KOPT-K1 (cell line): ENCODE measurements at regions not wholly inside any gene's neighbourhood (a gene's known extent, or its start where the extent isn't known, plus 50 kb on each side); places are given as distances from the start of the nearest gene placed in this dataset.
A peak's percentile ranks its signal among the peaks of the same experiment; 100 is the strongest.
"Not testable (repeated sequence)": the region's sequence is repeated elsewhere in the genome, so short reads cannot be mapped to it uniquely, and the experiment has no call there.

Experiments used
- H3K27ac ChIP-seq: fragments of 200-600 bp; sonication (generic); 2 replicates; pipeline ENCODE4 v1.5.1; 2016; ENCODE audit warnings: antibody characterized with exemption, mild to moderate bottlenecking, low read depth, low read length; ENCODE audit not compliant: poor library complexity, severe bottlenecking
- H3K36me3 ChIP-seq: fragments of 200-600 bp; sonication (generic); 2 replicates; pipeline ENCODE4 v1.5.1; 2017; ENCODE audit warnings: antibody characterized with exemption, mild to moderate bottlenecking, low read length, moderate library complexity; ENCODE audit not compliant: insufficient read depth
- H3K9me3 ChIP-seq: fragments of 200-600 bp; sonication (generic); 2 replicates; pipeline ENCODE4 v1.5.1; 2017; ENCODE audit warnings: antibody characterized with exemption, low read length, mild to moderate bottlenecking; ENCODE audit not compliant: insufficient read depth, poor library complexity, severe bottlenecking

GRCh38 chr7:73193991-73194390 is 108.2 kb upstream of the SPDYE9 start:
- H3K27ac ChIP-seq, H3K9me3 ChIP-seq, H3K36me3 ChIP-seq: not testable (repeated sequence)

DNA sequence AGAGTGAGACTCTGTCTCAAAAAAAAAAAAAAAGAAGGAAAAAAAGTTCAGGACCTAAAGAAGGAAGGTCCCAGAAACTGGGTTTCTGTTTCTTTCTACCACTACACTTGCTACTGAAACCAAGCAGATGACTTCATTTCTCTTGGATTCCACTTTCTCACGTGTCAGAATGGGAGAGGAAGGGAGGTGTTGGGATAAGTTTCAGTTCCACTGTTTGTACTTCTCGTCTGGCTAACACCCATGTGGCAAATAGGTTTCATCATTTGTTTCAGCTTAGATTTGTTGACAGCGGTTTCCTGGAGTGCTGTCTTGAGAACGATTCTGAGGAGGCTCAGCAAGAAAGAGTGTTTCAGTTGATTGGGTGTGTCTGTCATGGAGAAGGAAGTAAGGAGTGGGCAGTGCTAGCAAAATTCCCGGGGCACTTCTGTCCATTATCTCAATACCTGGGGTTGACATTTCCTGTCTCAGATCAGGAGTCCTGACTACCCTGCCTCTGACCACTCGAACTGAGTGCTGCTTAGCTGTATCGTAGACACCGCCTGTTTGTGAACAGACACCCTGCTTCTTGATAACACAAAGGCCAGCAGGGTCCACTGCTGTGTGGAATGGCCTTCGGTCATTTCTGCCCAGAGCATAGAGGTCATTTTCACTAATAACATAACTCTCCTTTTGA is 104.8 kb upstream of the SPDYE9 start:
- H3K9me3 ChIP-seq, H3K27ac ChIP-seq, H3K36me3 ChIP-seq: not testable (repeated sequence)

- H3K27ac ChIP-seq, H3K36me3 ChIP-seq, H3K9me3 ChIP-seq: not testable (repeated sequence)
These were observed 102.4 kb upstream of the SPDYE9 start for GRCh38 chr7:73188287-73188686.

- H3K9me3 ChIP-seq, H3K27ac ChIP-seq, H3K36me3 ChIP-seq: not testable (repeated sequence)
These were observed 100.9 kb upstream of the SPDYE9 start for GRCh38 chr7:73186589-73187309.

DNA sequence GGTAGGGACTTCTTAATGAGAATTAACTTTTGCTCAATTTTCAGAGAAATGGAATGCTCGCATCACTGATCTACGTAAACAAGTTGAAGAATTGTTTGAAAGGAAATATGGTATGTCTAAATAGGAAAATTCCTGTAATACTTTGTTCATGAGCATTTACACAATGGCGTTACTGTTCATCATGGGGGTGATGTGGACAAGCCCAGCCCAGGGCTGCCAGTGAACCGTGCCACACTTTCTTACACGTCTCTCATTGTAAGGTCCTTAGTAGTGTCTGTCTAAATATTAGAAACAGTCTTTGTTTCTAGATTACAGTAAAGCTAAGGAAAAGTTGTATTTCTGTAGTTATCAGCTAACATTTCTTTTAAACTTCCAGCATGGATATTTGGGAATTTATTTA is 91.0 kb upstream of the SPDYE9 start:
- not testable (repeated sequence) for H3K27ac ChIP-seq, H3K9me3 ChIP-seq, H3K36me3 ChIP-seq

DNA sequence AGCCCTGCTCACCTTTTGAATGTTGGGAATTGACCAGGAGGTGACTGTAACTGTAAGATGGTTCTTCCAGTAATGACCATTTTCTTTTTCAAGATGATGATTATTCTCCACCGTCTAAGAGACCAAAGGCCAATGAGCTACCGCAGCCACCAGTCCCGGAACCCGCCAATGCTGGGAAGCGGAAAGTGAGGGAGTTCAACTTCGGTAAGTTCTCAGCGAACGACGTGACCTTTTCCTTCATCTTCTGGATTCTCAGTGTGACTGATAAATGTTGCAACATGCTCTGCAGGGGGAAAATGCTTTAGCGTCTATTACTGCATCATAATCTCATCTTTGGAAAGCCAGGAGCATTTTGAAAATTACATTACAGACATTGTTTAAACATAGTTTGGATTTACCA is 89.5 kb upstream of the SPDYE9 start:
- not testable (repeated sequence) for H3K9me3 ChIP-seq, H3K27ac ChIP-seq, H3K36me3 ChIP-seq

DNA sequence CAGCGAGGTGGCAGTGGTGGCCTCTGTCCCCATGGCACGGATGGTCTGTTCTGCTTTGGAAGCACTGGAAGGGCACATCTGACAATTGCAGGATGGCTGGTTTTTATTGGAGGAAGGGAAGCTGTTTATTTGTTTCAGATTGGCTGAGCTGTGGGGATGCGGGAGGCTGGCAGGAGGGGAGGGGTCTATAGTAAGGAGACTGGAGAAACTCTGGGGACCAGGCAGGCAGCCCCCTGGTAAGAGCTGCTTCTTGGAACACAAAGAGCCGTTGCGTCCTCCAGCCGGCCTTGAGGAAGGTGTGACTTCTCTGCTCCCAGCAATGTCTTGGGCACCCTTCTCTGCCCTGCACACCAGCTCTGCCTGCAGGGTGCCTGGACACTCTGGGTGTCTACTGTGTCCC is 85.1 kb upstream of the SPDYE9 start:
- not testable (repeated sequence) for H3K9me3 ChIP-seq, H3K27ac ChIP-seq, H3K36me3 ChIP-seq

- not testable (repeated sequence) for H3K27ac ChIP-seq, H3K9me3 ChIP-seq, H3K36me3 ChIP-seq
These were observed 84.6 kb upstream of the SPDYE9 start for GRCh38 chr7:73170415-73170814.

DNA sequence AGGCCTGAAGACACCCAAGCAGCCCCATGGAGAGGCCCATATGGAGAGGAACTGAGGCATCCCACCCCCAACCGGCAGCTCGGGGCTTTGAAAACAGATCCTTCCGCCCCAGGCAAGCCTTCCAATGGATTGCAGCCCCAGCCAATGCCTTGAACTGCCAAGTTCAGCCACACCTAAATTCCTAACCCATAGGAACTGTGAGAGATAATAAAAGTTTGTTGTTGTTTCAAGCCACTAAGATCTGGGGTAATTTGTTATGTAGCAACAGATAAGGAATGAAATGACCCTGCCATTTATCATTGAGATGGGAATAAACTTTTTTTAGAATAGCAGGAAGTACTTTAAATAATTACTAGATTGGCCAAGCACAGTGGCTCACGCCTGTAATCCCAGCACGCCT is 80.3 kb upstream of the SPDYE9 start:
- not testable (repeated sequence) for H3K36me3 ChIP-seq, H3K27ac ChIP-seq, H3K9me3 ChIP-seq

GRCh38 chr7:73162680-73163079 is 76.8 kb upstream of the SPDYE9 start:
- not testable (repeated sequence) for H3K36me3 ChIP-seq, H3K9me3 ChIP-seq, H3K27ac ChIP-seq

- H3K27ac ChIP-seq, H3K36me3 ChIP-seq, H3K9me3 ChIP-seq: not testable (repeated sequence)
These were observed 75.9 kb upstream of the SPDYE9 start for GRCh38 chr7:73161727-73162126.

- not testable (repeated sequence) for H3K9me3 ChIP-seq, H3K36me3 ChIP-seq, H3K27ac ChIP-seq
These were observed 71.4 kb upstream of the SPDYE9 start for GRCh38 chr7:73157169-73157661.

DNA sequence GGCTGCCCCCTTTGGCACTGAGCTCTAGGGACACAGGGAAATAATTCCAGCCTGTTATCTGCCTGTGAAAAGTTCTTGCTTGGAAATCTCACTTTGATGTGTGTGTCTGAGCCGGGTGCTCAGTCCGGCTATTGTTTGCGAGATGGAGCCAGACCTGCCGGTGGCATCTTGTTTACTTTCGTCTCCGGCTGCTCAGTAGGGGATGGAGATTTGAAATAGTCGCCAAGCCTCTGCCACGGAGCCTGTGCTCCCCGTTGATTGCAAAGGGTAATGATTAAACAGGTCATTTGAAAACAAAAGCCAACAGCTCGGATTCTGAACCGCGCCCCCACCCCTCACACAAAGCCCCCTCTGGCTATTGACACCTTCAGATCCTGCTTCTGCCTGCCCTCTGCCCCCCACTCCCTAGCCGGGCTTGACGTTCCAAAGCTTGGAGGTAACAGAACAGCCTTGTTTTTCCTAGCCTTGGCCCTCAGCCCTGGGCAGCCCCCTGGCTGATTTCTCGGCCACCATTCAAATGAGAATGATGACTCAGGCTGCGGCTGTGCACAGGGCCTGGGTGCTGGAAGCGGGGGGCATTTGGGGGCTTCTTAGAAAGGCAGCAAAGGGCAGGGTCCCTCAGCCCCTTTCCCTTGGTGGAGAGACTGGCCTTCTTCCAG is 70.8 kb upstream of the SPDYE9 start:
- not testable (repeated sequence) for H3K27ac ChIP-seq

DNA sequence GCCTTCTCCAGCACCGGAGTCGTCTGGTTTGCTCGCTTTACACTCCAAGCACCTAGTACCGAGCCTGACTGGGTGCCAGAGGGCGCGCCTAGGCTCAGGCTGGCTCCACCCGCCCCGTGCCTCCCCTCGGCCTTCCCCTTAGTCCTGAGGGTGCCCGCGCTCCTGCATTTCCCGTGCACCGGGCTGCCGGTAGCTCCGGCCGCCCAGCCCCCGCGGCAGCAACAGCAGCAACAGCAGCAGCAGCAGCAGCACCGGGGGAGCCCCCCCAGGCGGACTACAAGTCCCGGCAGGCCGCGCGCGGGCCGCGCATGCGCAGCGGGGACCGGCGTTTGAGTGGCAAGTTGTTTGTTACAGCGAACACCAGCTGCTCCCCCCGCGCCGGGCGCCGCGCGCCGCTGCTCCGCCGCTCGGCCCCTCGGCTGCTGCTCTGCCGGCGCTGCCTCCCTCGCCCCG is 68.8 kb upstream of the SPDYE9 start:
- peak overlapping the region; percentile 42 for H3K27ac ChIP-seq
- not testable (repeated sequence) for H3K9me3 ChIP-seq, H3K36me3 ChIP-seq

More for the DNA sequence above, 70.8 kb upstream of the SPDYE9 start:
- H3K36me3 ChIP-seq, H3K9me3 ChIP-seq: not testable (repeated sequence)

DNA sequence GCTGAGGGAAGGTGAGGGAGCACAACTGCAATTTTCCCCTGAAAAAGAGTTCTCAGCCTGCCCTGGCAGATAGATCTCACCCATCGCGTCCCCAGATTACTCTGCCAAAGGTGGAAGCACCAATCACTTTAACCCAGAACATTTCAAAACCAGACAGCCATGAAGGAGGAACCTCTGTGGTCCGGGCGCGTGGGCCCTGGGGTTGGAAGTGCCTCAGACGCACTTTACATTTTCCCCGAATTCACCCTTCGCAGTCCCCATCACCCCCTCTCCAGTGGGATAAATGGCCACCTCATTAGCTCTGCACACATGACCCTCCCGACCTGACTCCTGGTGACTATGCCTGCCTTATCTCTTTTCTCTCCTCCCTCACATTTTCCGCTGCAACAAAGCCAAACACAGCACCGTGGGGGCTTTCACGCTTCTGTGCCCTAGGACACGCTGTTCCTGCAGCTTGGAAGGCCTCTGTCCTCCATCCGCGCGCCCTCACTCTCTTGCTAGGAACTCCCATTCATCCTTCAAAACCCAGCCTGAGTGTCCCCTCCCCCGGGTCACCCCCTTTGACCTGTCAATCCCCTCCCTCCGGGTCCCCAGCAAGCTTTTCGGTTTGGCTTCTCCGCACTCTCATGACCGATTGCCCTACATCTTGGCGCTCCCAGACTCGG is 68.2 kb upstream of the SPDYE9 start:
- H3K9me3 ChIP-seq, H3K36me3 ChIP-seq: not testable (repeated sequence)
- H3K27ac ChIP-seq: peak overlapping the region; percentile 42
